HepG2 (cell line): ENCODE measurements at regions not wholly inside any gene's neighbourhood (a gene's known extent, or its start where the extent isn't known, plus 50 kb on each side); places are given as distances from the start of the nearest gene placed in this dataset.
A peak's percentile ranks its signal among the peaks of the same experiment; 100 is the strongest.

Source experiments
- ATAC-seq: fragments of 200-7000 bp; cut with Tn5 transposase; 3 replicates; pipeline ENCODE4 v1.9.1; 2020; ENCODE audit warnings: mild to moderate bottlenecking, moderate library complexity
- BruUV-seq: library from RNA; stranded (reverse); fragments of 400-500 nt; replicated peaks from 2 replicates; lab custom pipeline; 2021; lab: Mats Ljungman, UMichigan
- CTCF ChIA-PET: fragments of 300-600 bp; formaldehyde crosslinking; extraction: SDS; loops from one replicate; lab custom pipeline; 2021; ENCODE audit warnings: low total read pairs, inconsistent platforms, low intra/inter-chr PET ratio; lab: Yijun Ruan, JAX
- POLR2A ChIA-PET: fragments of 350-600 bp; sonication (Branson Sonifier 250); formaldehyde crosslinking; loops from one replicate; lab custom pipeline; 2020; ENCODE audit warnings: antibody characterized with exemption, inconsistent platforms; lab: Yijun Ruan, JAX
- DNase-seq: peaks from one replicate; pipeline ENCODE4 v3.0.0-alpha.2; 2015; ENCODE audit warnings: low spot score
- FAIRE-seq: peaks from 3 replicates; lab custom pipeline; 2011; peaks lifted over from hg19 to GRCh38; lab: Jason Lieb, UNC
- H2AFZ ChIP-seq: one replicate; pipeline ENCODE4 v1.6.1; 2011; ENCODE audit warnings: low read length, inconsistent platforms
- H3K27ac ChIP-seq: fragments of 300-600 bp; 3 replicates; pipeline ENCODE4 v1.8.0; 2011; ENCODE audit warnings: mixed run types, mild to moderate bottlenecking, mixed read lengths, low read length, inconsistent platforms; ENCODE audit not compliant: insufficient read depth; ENCODE audit errors: extremely low read length
- H3K27me3 ChIP-seq, 2 experiments: fragments of 200-600 bp in 1 of 2; 2 replicates in 1 of 2; 3 replicates in 1 of 2; pipeline versions ENCODE4 v1.6.0 to v1.8.0; 2011; ENCODE audit warnings: low read length in 2 of 2, mild to moderate bottlenecking in 2 of 2, moderate library complexity in 2 of 2, inconsistent platforms in 1 of 2; ENCODE audit not compliant: insufficient read depth in 2 of 2, control insufficient read depth in 1 of 2
- H3K36me3 ChIP-seq, 2 experiments: fragments of 200-600 bp in 1 of 2; replicated peaks in 1 of 2; 2 replicates in 1 of 2; 3 replicates in 1 of 2; pipeline versions ENCODE4 v1.5.1 to v1.8.0; 2011; ENCODE audit warnings: low read length in 2 of 2, inconsistent platforms in 1 of 2; ENCODE audit not compliant: insufficient read depth in 2 of 2, control insufficient read depth in 1 of 2
- H3K4me1 ChIP-seq: 2 replicates; pipeline ENCODE4 v1.5.1; 2012; ENCODE audit warnings: low read length, inconsistent platforms; ENCODE audit not compliant: insufficient read depth
- H3K4me2 ChIP-seq: 2 replicates; pipeline ENCODE4 v1.6.0; 2011; ENCODE audit warnings: low read depth, low read length, inconsistent platforms
- H3K4me3 ChIP-seq, 3 experiments: fragments of 200-600 bp in 1 of 3; sonication (generic), shearing (Covaris generic) in 1 of 3; replicated peaks in 1 of 3; 2 replicates each; pipeline ENCODE4 v1.5.1; 2011 to 2016; ENCODE audit warnings: low read length in 3 of 3, inconsistent platforms in 2 of 3, low read depth in 2 of 3, mild to moderate bottlenecking in 2 of 3, control low read depth in 1 of 3, mixed read lengths in 1 of 3; ENCODE audit not compliant: insufficient read depth in 1 of 3
- H3K79me2 ChIP-seq: one replicate; pipeline ENCODE4 v1.6.1; 2011; ENCODE audit warnings: low read length, inconsistent platforms; ENCODE audit not compliant: insufficient read depth
- H3K9ac ChIP-seq: 2 replicates; pipeline ENCODE4 v1.6.0; 2011; ENCODE audit warnings: mild to moderate bottlenecking, low read depth, low read length, inconsistent platforms; ENCODE audit not compliant: insufficient read depth
- H3K9me3 ChIP-seq: 2 replicates; pipeline ENCODE4 v1.5.1; 2012; ENCODE audit warnings: mild to moderate bottlenecking, low read length
- H4K20me1 ChIP-seq: 2 replicates; pipeline ENCODE4 v1.6.0; 2011; ENCODE audit warnings: inconsistent platforms, mild to moderate bottlenecking, low read length, moderate library complexity; ENCODE audit not compliant: insufficient read depth
- CHD2 ChIP-seq: IDR thresholded peaks from 2 replicates; pipeline ENCODE4 v1.6.1; 2011; ENCODE audit warnings: low read depth, low read length, improper control_type of control experiment
- HHEX ChIP-seq: IDR thresholded peaks from 2 replicates; pipeline ENCODE4 v1.6.1; 2016; ENCODE audit warnings: control low read depth
- HOXA7 ChIP-seq: sonication (generic); formaldehyde crosslinking; IDR thresholded peaks from 2 replicates; pipeline ENCODE4 v1.8.1; 2022; ENCODE audit warnings: mild to moderate bottlenecking, missing genetic modification reagents, moderate library complexity
- KLF16 ChIP-seq, 2 experiments: sonication (generic) in 1 of 2; formaldehyde crosslinking in 1 of 2; IDR thresholded peaks; 2 replicates each; pipeline versions ENCODE4 v1.6.1 to v1.8.0; 2016 to 2023; ENCODE audit warnings: missing genetic modification reagents in 2 of 2, missing compliant biosample characterization in 1 of 2
- KLF6 ChIP-seq: IDR thresholded peaks from 2 replicates; pipeline ENCODE4 v1.8.0; 2016; ENCODE audit warnings: missing biosample characterization, missing genetic modification reagents
- NPAS2 ChIP-seq: sonication (generic); formaldehyde crosslinking; IDR thresholded peaks from 2 replicates; pipeline ENCODE4 v1.8.0; 2022; ENCODE audit warnings: mild to moderate bottlenecking, missing genetic modification reagents, borderline replicate concordance
- PAX8 ChIP-seq: sonication (generic); formaldehyde crosslinking; IDR thresholded peaks from 2 replicates; pipeline ENCODE4 v1.8.0; 2022; ENCODE audit warnings: mild to moderate bottlenecking, missing genetic modification reagents, borderline replicate concordance
- SMC3 ChIP-seq: IDR thresholded peaks from 2 replicates; pipeline ENCODE4 v1.6.1; 2011; ENCODE audit warnings: low read length, improper control_type of control experiment
- TBX3 ChIP-seq: fragments of 450-650 bp; IDR thresholded peaks from 2 replicates; pipeline ENCODE4 v1.6.1; 2017; ENCODE audit warnings: antibody characterized with exemption, mild to moderate bottlenecking, inconsistent platforms, borderline replicate concordance
- TCF12 ChIP-seq, 2 experiments: fragments of 450-650 bp in 1 of 2; sonication (generic) in 1 of 2; formaldehyde crosslinking in 1 of 2; IDR thresholded peaks; 2 replicates each; pipeline versions ENCODE4 v1.6.1 to v1.8.0; 2017 to 2022; ENCODE audit warnings: antibody characterized with exemption in 1 of 2, mild to moderate bottlenecking in 1 of 2, missing genetic modification reagents in 1 of 2, moderate library complexity in 1 of 2
- ZNF556 ChIP-seq: sonication (generic); formaldehyde crosslinking; IDR thresholded peaks from 2 replicates; pipeline ENCODE4 v1.4.0; 2020; ENCODE audit warnings: mild to moderate bottlenecking, missing genetic modification reagents, borderline replicate concordance
- ZNF75D ChIP-seq: sonication (generic); formaldehyde crosslinking; IDR thresholded peaks from 2 replicates; pipeline ENCODE4 v1.8.1; 2023; ENCODE audit warnings: missing genetic modification reagents, mild to moderate bottlenecking, borderline replicate concordance
- ZNF839 ChIP-seq: sonication (generic); formaldehyde crosslinking; IDR thresholded peaks from 2 replicates; pipeline ENCODE4 v1.4.0; 2020; ENCODE audit warnings: missing genetic modification reagents, mild to moderate bottlenecking, borderline replicate concordance
- WGBS: methylation state at CpG from one replicate; pipeline ENCODE4 v1.1.6; 2017; ENCODE audit warnings: low lambda C conversion rate; 5-methylcytosine and 5-hydroxymethylcytosine counted together
- in situ Hi-C: cut with HindIII; loops from 2 replicates; pipeline ENCODE4 v1.10.0; 2017; ENCODE audit warnings: low pct_unique_long_range_greater_than_20kb; ENCODE audit not compliant: extremely low pct_ligation_motif_present
- intact Hi-C: fragments of 100-400 bp; cut with micrococcal nuclease; formaldehyde crosslinking; loops from one replicate; pipeline ENCODE4 v1.10.0; 2022; ENCODE audit not compliant: unreplicated experiment
- TF ChIP-seq, protein P1 (sequence below): sonication (generic); formaldehyde crosslinking; IDR thresholded peaks from 2 replicates; pipeline ENCODE4 v1.9.0; 2021; ENCODE audit warnings: missing genetic modification reagents, borderline replicate concordance
- TF ChIP-seq, protein P2 (sequence below), 2 experiments: IDR thresholded peaks; 2 replicates each; pipeline ENCODE4 v1.6.1; 2011 to 2012; ENCODE audit warnings: low read length in 2 of 2, borderline replicate concordance in 1 of 2, low read depth in 1 of 2, mild to moderate bottlenecking in 1 of 2, moderate library complexity in 1 of 2
- TF ChIP-seq, protein P3 (sequence below): sonication (generic); formaldehyde crosslinking; IDR thresholded peaks from 2 replicates; pipeline ENCODE4 v1.5.0; 2020; ENCODE audit warnings: mild to moderate bottlenecking, missing genetic modification reagents

DNA sequence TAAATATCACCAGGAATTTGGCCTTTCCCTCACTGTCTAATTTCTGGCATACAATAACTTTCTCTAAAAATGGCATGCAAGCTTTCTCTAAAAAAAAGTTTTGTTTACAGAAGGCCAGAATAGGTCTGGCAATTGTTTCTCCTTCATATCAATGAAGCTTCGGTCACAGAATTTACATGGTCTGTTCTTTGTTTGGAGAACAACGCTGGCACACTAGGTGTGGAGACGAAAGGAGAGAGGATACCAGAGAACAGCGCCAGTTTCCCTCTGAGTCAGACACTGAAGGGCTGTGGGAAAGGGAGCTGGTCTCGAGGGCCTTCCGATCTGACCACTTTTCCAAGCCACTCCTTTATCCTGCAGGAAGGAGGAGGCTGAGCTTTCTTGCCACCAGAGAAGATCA, 60.1 kb upstream of the ITGA1 start:
- H2AFZ ChIP-seq = peak overlapping the region; percentile 27
- H3K9ac ChIP-seq = no peak overlapping the region
- DNase-seq (no peak), ATAC-seq (peak; percentile 32; the same call in 1 of the 3 replicates), FAIRE-seq (no peak)
- peak overlapping the region; percentile 37; the same call in 1 of the 2 replicates for H3K4me2 ChIP-seq
- no peaks in the 10 kb centered on the region for H3K27me3 ChIP-seq
- intact Hi-C loops = loop anchor here (5.0 kb wide), 1 partner anchor 1355 kb away; no protein-coding TSS in a partner anchor
- H3K9me3 ChIP-seq = no peaks in the 10 kb centered on the region
- no peaks in the 10 kb centered on the region for H3K79me2 ChIP-seq
- no peak overlapping the region for H3K4me3 ChIP-seq
- WGBS = 33% methylated on average over 6 of the region's 6 CpGs
- BruUV-seq = no TSS peak
- ChIA-PET POLR2A (no interaction called here), CTCF (no interaction called here)
- in situ Hi-C loops = no loop called here
- no peaks in the 10 kb centered on the region for H3K36me3 ChIP-seq
- H3K27ac ChIP-seq = no peak overlapping the region
- no peaks in the 10 kb centered on the region for H4K20me1 ChIP-seq
- peaks cover 57% of the 10 kb centered on the region for H3K4me1 ChIP-seq
- TF ChIP-seq SMC3 (no peak), HHEX (CRISPR knock-in tag) (no peak), ZNF556 (CRISPR knock-in tag) (no peak), NPAS2 (CRISPR knock-in tag) (no peak), TCF12 (IDR thresholded peaks at IDR 0.05) (no peak), TCF12 (CRISPR knock-in tag; IDR thresholded peaks at IDR 0.05) (no peak), HOXA7 (CRISPR knock-in tag) (no peak), TBX3 (no peak), KLF16 (CRISPR knock-in tag; IDR thresholded peaks at IDR 0.05) (no peak), PAX8 (CRISPR knock-in tag) (no peak), KLF6 (no peak), CHD2 (no peak), ZNF839 (CRISPR knock-in tag) (no peak), ZNF75D (no peak)
- TF ChIP-seq, protein P1, sequence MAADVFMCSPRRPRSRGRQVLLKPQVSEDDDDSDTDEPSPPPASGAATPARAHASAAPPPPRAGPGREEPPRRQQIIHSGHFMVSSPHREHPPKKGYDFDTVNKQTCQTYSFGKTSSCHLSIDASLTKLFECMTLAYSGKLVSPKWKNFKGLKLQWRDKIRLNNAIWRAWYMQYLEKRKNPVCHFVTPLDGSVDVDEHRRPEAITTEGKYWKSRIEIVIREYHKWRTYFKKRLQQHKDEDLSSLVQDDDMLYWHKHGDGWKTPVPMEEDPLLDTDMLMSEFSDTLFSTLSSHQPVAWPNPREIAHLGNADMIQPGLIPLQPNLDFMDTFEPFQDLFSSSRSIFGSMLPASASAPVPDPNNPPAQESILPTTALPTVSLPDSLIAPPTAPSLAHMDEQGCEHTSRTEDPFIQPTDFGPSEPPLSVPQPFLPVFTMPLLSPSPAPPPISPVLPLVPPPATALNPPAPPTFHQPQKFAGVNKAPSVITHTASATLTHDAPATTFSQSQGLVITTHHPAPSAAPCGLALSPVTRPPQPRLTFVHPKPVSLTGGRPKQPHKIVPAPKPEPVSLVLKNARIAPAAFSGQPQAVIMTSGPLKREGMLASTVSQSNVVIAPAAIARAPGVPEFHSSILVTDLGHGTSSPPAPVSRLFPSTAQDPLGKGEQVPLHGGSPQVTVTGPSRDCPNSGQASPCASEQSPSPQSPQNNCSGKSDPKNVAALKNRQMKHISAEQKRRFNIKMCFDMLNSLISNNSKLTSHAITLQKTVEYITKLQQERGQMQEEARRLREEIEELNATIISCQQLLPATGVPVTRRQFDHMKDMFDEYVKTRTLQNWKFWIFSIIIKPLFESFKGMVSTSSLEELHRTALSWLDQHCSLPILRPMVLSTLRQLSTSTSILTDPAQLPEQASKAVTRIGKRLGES (CRISPR knock-in tag) = no peak
- TF ChIP-seq, protein P2, sequence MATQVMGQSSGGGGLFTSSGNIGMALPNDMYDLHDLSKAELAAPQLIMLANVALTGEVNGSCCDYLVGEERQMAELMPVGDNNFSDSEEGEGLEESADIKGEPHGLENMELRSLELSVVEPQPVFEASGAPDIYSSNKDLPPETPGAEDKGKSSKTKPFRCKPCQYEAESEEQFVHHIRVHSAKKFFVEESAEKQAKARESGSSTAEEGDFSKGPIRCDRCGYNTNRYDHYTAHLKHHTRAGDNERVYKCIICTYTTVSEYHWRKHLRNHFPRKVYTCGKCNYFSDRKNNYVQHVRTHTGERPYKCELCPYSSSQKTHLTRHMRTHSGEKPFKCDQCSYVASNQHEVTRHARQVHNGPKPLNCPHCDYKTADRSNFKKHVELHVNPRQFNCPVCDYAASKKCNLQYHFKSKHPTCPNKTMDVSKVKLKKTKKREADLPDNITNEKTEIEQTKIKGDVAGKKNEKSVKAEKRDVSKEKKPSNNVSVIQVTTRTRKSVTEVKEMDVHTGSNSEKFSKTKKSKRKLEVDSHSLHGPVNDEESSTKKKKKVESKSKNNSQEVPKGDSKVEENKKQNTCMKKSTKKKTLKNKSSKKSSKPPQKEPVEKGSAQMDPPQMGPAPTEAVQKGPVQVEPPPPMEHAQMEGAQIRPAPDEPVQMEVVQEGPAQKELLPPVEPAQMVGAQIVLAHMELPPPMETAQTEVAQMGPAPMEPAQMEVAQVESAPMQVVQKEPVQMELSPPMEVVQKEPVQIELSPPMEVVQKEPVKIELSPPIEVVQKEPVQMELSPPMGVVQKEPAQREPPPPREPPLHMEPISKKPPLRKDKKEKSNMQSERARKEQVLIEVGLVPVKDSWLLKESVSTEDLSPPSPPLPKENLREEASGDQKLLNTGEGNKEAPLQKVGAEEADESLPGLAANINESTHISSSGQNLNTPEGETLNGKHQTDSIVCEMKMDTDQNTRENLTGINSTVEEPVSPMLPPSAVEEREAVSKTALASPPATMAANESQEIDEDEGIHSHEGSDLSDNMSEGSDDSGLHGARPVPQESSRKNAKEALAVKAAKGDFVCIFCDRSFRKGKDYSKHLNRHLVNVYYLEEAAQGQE (IDR thresholded peaks at IDR 0.05; ENCODE audit: borderline replicate concordance in 1 of 2, low read depth in 1 of 2, low read length in 2 of 2) = no peak
- TF ChIP-seq, protein P3, sequence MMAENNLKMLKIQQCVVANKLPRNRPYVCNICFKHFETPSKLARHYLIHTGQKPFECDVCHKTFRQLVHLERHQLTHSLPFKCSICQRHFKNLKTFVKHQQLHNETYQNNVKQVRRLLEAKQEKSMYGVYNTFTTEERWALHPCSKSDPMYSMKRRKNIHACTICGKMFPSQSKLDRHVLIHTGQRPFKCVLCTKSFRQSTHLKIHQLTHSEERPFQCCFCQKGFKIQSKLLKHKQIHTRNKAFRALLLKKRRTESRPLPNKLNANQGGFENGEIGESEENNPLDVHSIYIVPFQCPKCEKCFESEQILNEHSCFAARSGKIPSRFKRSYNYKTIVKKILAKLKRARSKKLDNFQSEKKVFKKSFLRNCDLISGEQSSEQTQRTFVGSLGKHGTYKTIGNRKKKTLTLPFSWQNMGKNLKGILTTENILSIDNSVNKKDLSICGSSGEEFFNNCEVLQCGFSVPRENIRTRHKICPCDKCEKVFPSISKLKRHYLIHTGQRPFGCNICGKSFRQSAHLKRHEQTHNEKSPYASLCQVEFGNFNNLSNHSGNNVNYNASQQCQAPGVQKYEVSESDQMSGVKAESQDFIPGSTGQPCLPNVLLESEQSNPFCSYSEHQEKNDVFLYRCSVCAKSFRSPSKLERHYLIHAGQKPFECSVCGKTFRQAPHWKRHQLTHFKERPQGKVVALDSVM = no peak
